Duodenal mucosa (tissue), 2 donors: ENCODE measurements at regions not wholly inside any gene's neighbourhood (a gene's known extent, or its start where the extent isn't known, plus 50 kb on each side); places are given as distances from the start of the nearest gene placed in this dataset.

Source experiments
- H3K27ac ChIP-seq: one replicate; pipeline ENCODE4 v1.7.0; 2013; ENCODE audit warnings: low read depth, low read length
- H3K27me3 ChIP-seq, 2 donors: one replicate each; pipeline ENCODE4 v1.7.0; 2013; ENCODE audit warnings: low read length in 2 of 2, control low read depth in 1 of 2; ENCODE audit not compliant: insufficient read depth in 2 of 2, control insufficient read depth in 1 of 2
- H3K36me3 ChIP-seq, 2 donors: one replicate each; pipeline ENCODE4 v1.7.0; 2013; ENCODE audit warnings: low read length in 2 of 2, control low read depth in 1 of 2; ENCODE audit not compliant: insufficient read depth in 2 of 2, control insufficient read depth in 1 of 2
- H3K4me1 ChIP-seq, 2 donors: one replicate each; pipeline ENCODE4 v1.7.0; 2013; ENCODE audit warnings: low read length in 2 of 2, control low read depth in 1 of 2; ENCODE audit not compliant: insufficient read depth in 2 of 2, control insufficient read depth in 1 of 2
- H3K4me3 ChIP-seq, 2 donors: one replicate each; pipeline ENCODE4 v1.7.0; 2013; ENCODE audit warnings: low read length in 2 of 2, low read depth in 1 of 2
- H3K9ac ChIP-seq, 2 donors: one replicate each; pipeline ENCODE4 v1.7.0; 2013; ENCODE audit warnings: low read length in 2 of 2, low read depth in 1 of 2
- H3K9me3 ChIP-seq, 2 donors: one replicate each; pipeline ENCODE4 v1.7.0; 2013; ENCODE audit warnings: low read length in 2 of 2, control low read depth in 1 of 2; ENCODE audit not compliant: control insufficient read depth in 1 of 2

- Histone ChIP-seq H3K4me3 (no peak overlapping the region), H3K27me3 (no peaks in the 10 kb centered on the region)
Observed at GRCh38 chr2:187150670-187151069, 297.4 kb downstream of the CALCRL start.

GRCh38 chr2:187148059-187148714 is 299.2 kb upstream of the ZSWIM2 start:
- H3K9me3 ChIP-seq: no peaks in the 10 kb centered on the region
- no peak overlapping the region for H3K9ac ChIP-seq
- H3K4me1 ChIP-seq: no peaks in the 10 kb centered on the region
- H3K27ac ChIP-seq: no peak overlapping the region
- H3K4me3 ChIP-seq: no peak overlapping the region
- no peaks in the 10 kb centered on the region for H3K36me3 ChIP-seq
- H3K27me3 ChIP-seq: no peaks in the 10 kb centered on the region

More at GRCh38 chr2:187150670-187151069, 297.4 kb downstream of the CALCRL start:
- Histone ChIP-seq H3K4me1 (no peaks in the 10 kb centered on the region), H3K27ac (no peak overlapping the region), H3K36me3 (no peaks in the 10 kb centered on the region), H3K9ac (no peak overlapping the region), H3K9me3 (peaks cover 0 to 4% of the 10 kb centered on the region in 2 donors)

GRCh38 chr2:187143537-187143936 is 294.6 kb upstream of the ZSWIM2 start:
- Histone ChIP-seq H3K27ac (no peak overlapping the region), H3K4me3 (no peak overlapping the region), H3K4me1 (no peaks in the 10 kb centered on the region), H3K27me3 (no peaks in the 10 kb centered on the region), H3K36me3 (no peaks in the 10 kb centered on the region), H3K9ac (no peak overlapping the region), H3K9me3 (no peaks in the 10 kb centered on the region)

GRCh38 chr2:187139469-187139868 is 290.5 kb upstream of the ZSWIM2 start:
- Histone ChIP-seq H3K9ac (no peak overlapping the region), H3K36me3 (no peaks in the 10 kb centered on the region), H3K4me1 (no peaks in the 10 kb centered on the region), H3K27me3 (no peaks in the 10 kb centered on the region), H3K9me3 (no peaks in the 10 kb centered on the region), H3K4me3 (no peak overlapping the region), H3K27ac (no peak overlapping the region)

GRCh38 chr2:187138265-187138664 is 289.3 kb upstream of the ZSWIM2 start:
- Histone ChIP-seq H3K9ac (no peak overlapping the region), H3K4me3 (no peak overlapping the region), H3K4me1 (no peaks in the 10 kb centered on the region), H3K27ac (no peak overlapping the region), H3K27me3 (no peaks in the 10 kb centered on the region), H3K36me3 (no peaks in the 10 kb centered on the region), H3K9me3 (no peaks in the 10 kb centered on the region)

GRCh38 chr2:187136646-187137045 is 287.7 kb upstream of the ZSWIM2 start:
- no peaks in the 10 kb centered on the region for H3K9me3 ChIP-seq
- H3K36me3 ChIP-seq: no peaks in the 10 kb centered on the region
- H3K9ac ChIP-seq: no peak overlapping the region
- no peaks in the 10 kb centered on the region for H3K4me1 ChIP-seq
- no peak overlapping the region for H3K27ac ChIP-seq
- no peak overlapping the region for H3K4me3 ChIP-seq
- H3K27me3 ChIP-seq: no peaks in the 10 kb centered on the region

GRCh38 chr2:187134306-187134705 is 285.3 kb upstream of the ZSWIM2 start:
- no peaks in the 10 kb centered on the region for H3K36me3 ChIP-seq
- no peak overlapping the region for H3K27ac ChIP-seq
- no peaks in the 10 kb centered on the region for H3K27me3 ChIP-seq

GRCh38 chr2:187129868-187130267 is 280.9 kb upstream of the ZSWIM2 start:
- Histone ChIP-seq H3K27ac (no peak overlapping the region), H3K9ac (no peak overlapping the region), H3K36me3 (no peaks in the 10 kb centered on the region), H3K4me1 (no peaks in the 10 kb centered on the region), H3K9me3 (no peaks in the 10 kb centered on the region), H3K27me3 (no peaks in the 10 kb centered on the region), H3K4me3 (no peak overlapping the region)

More at GRCh38 chr2:187134306-187134705, 285.3 kb upstream of the ZSWIM2 start:
- no peak overlapping the region for H3K4me3 ChIP-seq
- no peaks in the 10 kb centered on the region for H3K4me1 ChIP-seq
- no peak overlapping the region for H3K9ac ChIP-seq
- no peaks in the 10 kb centered on the region for H3K9me3 ChIP-seq

- Histone ChIP-seq H3K36me3 (no peaks in the 10 kb centered on the region), H3K27ac (no peak overlapping the region), H3K4me3 (no peak overlapping the region), H3K9me3 (no peaks in the 10 kb centered on the region), H3K4me1 (no peaks in the 10 kb centered on the region), H3K9ac (no peak overlapping the region), H3K27me3 (no peaks in the 10 kb centered on the region)
Observed at GRCh38 chr2:187129306-187129705, 280.3 kb upstream of the ZSWIM2 start.

- H3K27me3 ChIP-seq: no peaks in the 10 kb centered on the region
- H3K9ac ChIP-seq: no peak overlapping the region
- no peaks in the 10 kb centered on the region for H3K36me3 ChIP-seq
- H3K4me3 ChIP-seq: no peak overlapping the region
- H3K27ac ChIP-seq: no peak overlapping the region
- H3K4me1 ChIP-seq: no peaks in the 10 kb centered on the region
- no peaks in the 10 kb centered on the region for H3K9me3 ChIP-seq
Observed at GRCh38 chr2:187126247-187127005, 277.5 kb upstream of the ZSWIM2 start.
